ENCODE measurements at regions not wholly inside any gene's neighbourhood (a gene's known extent, or its start where the extent isn't known, plus 50 kb on each side); places are given as distances from the start of the nearest gene placed in this dataset.

DNA sequence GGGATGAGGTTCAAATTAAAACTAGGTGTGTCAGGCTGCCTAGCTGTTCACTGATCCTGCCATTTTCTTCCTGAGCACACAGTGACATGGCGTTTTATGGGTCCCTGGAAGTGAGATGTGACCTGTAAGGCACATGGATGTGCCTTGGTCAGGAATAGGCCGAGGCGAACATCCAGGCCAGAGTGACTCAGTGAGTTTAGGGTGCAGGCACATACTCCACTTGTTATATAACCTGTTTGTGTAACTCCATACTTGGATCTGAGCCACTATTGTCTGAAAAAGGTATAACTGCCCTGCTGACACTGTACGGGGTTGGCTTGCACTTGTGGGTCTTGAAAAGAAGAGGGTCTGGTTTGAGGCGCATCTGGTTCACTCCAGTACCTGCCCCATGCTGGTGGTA is 150.1 kb upstream of the ADAMTS16 start:
- ATAC-seq (no peak), DNase-seq (ENCODE audit: low spot score) (no peak)
- Mint-ChIP-seq H3K4me1 (no peaks in the 10 kb centered on the region), H3K27me3 (ENCODE audit: insufficient read depth, low read depth, poor library complexity) (peaks cover 5% of the 10 kb centered on the region), H3K36me3 (ENCODE audit: low read depth) (no peaks in the 10 kb centered on the region), H3K9me3 (no peaks in the 10 kb centered on the region), H3K27ac (0 out of 2 replicates have a peak overlapping the region, but pooled peaks have one; percentile 18), H3K4me3 (no peak overlapping the region)
- Histone ChIP-seq H3K36me3 (ENCODE audit: insufficient read depth) (no peaks in the 10 kb centered on the region), H4K20me1 (replicated peaks; ENCODE audit: insufficient read depth) (no peaks in the 10 kb centered on the region), H3K4me1 (ENCODE audit: insufficient read depth) (no peaks in the 10 kb centered on the region), H3F3A (replicated peaks; ENCODE audit: low read depth) (no peaks in the 10 kb centered on the region), H3K9me2 (ENCODE audit: insufficient read depth) (no peaks in the 10 kb centered on the region), H3K27me3 (ENCODE audit: insufficient read depth) (no peaks in the 10 kb centered on the region), H3K79me2 (replicated peaks; ENCODE audit: insufficient read depth) (no peaks in the 10 kb centered on the region), H3K27ac (ENCODE audit: low read depth) (no peak overlapping the region), H3K4me2 (no peak overlapping the region), H2AFZ (peak overlapping the region; percentile 21; the same call in 1 of the 2 replicates), H3K4me3 (no peak overlapping the region)
- TF ChIP-seq NANOG (IDR thresholded peaks at IDR 0.05; ENCODE audit: borderline replicate concordance) = no peak
- TF ChIP-seq JUNB (IDR thresholded peaks at IDR 0.05; ENCODE audit: unreplicated experiment) = no peak
- no peak for TF ChIP-seq EZH2phosphoT487 (IDR thresholded peaks at IDR 0.05; ENCODE audit: unreplicated experiment)
- no peak for TF ChIP-seq ZNF114 (CRISPR knock-in tag; IDR thresholded peaks at IDR 0.05)
- TF ChIP-seq POLR2AphosphoS5 (IDR thresholded peaks at IDR 0.05; ENCODE audit: low read depth) = no peak
- no peak for TF ChIP-seq ZNF331 (CRISPR knock-in tag; IDR thresholded peaks at IDR 0.05; ENCODE audit: low read depth)
- TF ChIP-seq, protein P1, sequence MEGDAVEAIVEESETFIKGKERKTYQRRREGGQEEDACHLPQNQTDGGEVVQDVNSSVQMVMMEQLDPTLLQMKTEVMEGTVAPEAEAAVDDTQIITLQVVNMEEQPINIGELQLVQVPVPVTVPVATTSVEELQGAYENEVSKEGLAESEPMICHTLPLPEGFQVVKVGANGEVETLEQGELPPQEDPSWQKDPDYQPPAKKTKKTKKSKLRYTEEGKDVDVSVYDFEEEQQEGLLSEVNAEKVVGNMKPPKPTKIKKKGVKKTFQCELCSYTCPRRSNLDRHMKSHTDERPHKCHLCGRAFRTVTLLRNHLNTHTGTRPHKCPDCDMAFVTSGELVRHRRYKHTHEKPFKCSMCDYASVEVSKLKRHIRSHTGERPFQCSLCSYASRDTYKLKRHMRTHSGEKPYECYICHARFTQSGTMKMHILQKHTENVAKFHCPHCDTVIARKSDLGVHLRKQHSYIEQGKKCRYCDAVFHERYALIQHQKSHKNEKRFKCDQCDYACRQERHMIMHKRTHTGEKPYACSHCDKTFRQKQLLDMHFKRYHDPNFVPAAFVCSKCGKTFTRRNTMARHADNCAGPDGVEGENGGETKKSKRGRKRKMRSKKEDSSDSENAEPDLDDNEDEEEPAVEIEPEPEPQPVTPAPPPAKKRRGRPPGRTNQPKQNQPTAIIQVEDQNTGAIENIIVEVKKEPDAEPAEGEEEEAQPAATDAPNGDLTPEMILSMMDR (conservative IDR thresholded peaks at IDR 0.05; ENCODE audit: low read depth in 2 of 2) = no peak
- no peak for TF ChIP-seq EZH2 (IDR thresholded peaks at IDR 0.05; ENCODE audit: low read depth, unreplicated experiment)
- TF ChIP-seq STAT1 (IDR thresholded peaks at IDR 0.05; ENCODE audit: unreplicated experiment) = no peak
- no peak for TF ChIP-seq CREB1 (CRISPR knock-in tag; IDR thresholded peaks at IDR 0.05; ENCODE audit: low read depth)
- TF ChIP-seq, protein P2, sequence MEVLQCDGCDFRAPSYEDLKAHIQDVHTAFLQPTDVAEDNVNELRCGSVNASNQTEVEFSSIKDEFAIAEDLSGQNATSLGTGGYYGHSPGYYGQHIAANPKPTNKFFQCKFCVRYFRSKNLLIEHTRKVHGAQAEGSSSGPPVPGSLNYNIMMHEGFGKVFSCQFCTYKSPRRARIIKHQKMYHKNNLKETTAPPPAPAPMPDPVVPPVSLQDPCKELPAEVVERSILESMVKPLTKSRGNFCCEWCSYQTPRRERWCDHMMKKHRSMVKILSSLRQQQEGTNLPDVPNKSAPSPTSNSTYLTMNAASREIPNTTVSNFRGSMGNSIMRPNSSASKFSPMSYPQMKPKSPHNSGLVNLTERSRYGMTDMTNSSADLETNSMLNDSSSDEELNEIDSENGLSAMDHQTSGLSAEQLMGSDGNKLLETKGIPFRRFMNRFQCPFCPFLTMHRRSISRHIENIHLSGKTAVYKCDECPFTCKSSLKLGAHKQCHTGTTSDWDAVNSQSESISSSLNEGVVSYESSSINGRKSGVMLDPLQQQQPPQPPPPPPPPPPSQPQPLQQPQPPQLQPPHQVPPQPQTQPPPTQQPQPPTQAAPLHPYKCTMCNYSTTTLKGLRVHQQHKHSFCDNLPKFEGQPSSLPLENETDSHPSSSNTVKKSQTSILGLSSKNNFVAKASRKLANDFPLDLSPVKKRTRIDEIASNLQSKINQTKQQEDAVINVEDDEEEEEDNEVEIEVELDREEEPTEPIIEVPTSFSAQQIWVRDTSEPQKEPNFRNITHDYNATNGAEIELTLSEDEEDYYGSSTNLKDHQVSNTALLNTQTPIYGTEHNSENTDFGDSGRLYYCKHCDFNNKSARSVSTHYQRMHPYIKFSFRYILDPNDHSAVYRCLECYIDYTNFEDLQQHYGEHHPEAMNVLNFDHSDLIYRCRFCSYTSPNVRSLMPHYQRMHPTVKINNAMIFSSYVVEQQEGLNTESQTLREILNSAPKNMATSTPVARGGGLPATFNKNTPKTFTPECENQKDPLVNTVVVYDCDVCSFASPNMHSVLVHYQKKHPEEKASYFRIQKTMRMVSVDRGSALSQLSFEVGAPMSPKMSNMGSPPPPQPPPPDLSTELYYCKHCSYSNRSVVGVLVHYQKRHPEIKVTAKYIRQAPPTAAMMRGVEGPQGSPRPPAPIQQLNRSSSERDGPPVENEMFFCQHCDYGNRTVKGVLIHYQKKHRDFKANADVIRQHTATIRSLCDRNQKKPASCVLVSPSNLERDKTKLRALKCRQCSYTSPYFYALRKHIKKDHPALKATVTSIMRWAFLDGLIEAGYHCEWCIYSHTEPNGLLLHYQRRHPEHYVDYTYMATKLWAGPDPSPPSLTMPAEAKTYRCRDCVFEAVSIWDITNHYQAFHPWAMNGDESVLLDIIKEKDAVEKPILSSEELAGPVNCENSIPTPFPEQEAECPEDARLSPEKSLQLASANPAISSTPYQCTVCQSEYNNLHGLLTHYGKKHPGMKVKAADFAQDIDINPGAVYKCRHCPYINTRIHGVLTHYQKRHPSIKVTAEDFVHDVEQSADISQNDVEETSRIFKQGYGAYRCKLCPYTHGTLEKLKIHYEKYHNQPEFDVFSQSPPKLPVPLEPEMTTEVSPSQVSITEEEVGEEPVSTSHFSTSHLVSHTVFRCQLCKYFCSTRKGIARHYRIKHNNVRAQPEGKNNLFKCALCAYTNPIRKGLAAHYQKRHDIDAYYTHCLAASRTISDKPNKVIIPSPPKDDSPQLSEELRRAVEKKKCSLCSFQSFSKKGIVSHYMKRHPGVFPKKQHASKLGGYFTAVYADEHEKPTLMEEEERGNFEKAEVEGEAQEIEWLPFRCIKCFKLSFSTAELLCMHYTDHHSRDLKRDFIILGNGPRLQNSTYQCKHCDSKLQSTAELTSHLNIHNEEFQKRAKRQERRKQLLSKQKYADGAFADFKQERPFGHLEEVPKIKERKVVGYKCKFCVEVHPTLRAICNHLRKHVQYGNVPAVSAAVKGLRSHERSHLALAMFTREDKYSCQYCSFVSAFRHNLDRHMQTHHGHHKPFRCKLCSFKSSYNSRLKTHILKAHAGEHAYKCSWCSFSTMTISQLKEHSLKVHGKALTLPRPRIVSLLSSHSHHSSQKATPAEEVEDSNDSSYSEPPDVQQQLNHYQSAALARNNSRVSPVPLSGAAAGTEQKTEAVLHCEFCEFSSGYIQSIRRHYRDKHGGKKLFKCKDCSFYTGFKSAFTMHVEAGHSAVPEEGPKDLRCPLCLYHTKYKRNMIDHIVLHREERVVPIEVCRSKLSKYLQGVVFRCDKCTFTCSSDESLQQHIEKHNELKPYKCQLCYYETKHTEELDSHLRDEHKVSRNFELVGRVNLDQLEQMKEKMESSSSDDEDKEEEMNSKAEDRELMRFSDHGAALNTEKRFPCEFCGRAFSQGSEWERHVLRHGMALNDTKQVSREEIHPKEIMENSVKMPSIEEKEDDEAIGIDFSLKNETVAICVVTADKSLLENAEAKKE (CRISPR knock-in tag; IDR thresholded peaks at IDR 0.05) = no peak
- TF ChIP-seq, protein P3, sequence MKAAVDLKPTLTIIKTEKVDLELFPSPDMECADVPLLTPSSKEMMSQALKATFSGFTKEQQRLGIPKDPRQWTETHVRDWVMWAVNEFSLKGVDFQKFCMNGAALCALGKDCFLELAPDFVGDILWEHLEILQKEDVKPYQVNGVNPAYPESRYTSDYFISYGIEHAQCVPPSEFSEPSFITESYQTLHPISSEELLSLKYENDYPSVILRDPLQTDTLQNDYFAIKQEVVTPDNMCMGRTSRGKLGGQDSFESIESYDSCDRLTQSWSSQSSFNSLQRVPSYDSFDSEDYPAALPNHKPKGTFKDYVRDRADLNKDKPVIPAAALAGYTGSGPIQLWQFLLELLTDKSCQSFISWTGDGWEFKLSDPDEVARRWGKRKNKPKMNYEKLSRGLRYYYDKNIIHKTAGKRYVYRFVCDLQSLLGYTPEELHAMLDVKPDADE (IDR thresholded peaks at IDR 0.05) = no peak
- TF ChIP-seq, protein P4, sequence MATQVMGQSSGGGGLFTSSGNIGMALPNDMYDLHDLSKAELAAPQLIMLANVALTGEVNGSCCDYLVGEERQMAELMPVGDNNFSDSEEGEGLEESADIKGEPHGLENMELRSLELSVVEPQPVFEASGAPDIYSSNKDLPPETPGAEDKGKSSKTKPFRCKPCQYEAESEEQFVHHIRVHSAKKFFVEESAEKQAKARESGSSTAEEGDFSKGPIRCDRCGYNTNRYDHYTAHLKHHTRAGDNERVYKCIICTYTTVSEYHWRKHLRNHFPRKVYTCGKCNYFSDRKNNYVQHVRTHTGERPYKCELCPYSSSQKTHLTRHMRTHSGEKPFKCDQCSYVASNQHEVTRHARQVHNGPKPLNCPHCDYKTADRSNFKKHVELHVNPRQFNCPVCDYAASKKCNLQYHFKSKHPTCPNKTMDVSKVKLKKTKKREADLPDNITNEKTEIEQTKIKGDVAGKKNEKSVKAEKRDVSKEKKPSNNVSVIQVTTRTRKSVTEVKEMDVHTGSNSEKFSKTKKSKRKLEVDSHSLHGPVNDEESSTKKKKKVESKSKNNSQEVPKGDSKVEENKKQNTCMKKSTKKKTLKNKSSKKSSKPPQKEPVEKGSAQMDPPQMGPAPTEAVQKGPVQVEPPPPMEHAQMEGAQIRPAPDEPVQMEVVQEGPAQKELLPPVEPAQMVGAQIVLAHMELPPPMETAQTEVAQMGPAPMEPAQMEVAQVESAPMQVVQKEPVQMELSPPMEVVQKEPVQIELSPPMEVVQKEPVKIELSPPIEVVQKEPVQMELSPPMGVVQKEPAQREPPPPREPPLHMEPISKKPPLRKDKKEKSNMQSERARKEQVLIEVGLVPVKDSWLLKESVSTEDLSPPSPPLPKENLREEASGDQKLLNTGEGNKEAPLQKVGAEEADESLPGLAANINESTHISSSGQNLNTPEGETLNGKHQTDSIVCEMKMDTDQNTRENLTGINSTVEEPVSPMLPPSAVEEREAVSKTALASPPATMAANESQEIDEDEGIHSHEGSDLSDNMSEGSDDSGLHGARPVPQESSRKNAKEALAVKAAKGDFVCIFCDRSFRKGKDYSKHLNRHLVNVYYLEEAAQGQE (IDR thresholded peaks at IDR 0.05; ENCODE audit: unreplicated experiment) = no peak

Data from GM23338 (cell line).